GM18868 (cell line): ENCODE measurements at regions not wholly inside any gene's neighbourhood (a gene's known extent, or its start where the extent isn't known, plus 50 kb on each side); places are given as distances from the start of the nearest gene placed in this dataset.

ENCODE experiments used
- ATAC-seq: cut with Tn5 transposase; IDR thresholded peaks from one replicate; pipeline ENCODE4 v1.9.1; 2021; ENCODE audit warnings: mild to moderate bottlenecking, moderate library complexity; ENCODE audit not compliant: unreplicated experiment

GRCh38 chr2:20539776-20540586 lies 93.1 kb downstream of the RHOB start:
- no peak for ATAC-seq

GRCh38 chr2:20540587-20541293 lies 93.9 kb downstream of the RHOB start:
- no peak for ATAC-seq

DNA sequence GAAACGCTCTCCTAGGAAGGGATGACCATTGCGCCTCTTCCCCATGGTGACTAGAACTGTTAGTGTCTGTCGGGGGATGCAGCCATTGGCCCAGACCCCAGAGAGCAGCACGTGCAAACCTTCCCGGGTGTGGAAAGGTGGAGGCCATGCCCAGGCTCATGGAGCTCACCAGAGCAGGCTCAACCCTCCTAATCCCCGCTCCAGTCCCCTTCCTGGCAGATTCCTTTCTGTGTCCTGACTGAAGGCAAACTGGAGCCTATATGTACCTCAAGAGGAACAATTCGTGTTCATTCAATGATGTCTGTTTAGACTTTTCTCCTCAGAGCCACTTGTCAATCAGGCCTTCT lies 94.4 kb downstream of the RHOB start:
- ATAC-seq = no peak

- no peak for ATAC-seq
Observed at GRCh38 chr2:20541651-20542050, 94.8 kb downstream of the RHOB start.

GRCh38 chr2:20542269-20542668 lies 95.4 kb downstream of the RHOB start:
- ATAC-seq = no peak

GRCh38 chr2:20542746-20543468 lies 96.0 kb downstream of the RHOB start:
- no peak for ATAC-seq

DNA sequence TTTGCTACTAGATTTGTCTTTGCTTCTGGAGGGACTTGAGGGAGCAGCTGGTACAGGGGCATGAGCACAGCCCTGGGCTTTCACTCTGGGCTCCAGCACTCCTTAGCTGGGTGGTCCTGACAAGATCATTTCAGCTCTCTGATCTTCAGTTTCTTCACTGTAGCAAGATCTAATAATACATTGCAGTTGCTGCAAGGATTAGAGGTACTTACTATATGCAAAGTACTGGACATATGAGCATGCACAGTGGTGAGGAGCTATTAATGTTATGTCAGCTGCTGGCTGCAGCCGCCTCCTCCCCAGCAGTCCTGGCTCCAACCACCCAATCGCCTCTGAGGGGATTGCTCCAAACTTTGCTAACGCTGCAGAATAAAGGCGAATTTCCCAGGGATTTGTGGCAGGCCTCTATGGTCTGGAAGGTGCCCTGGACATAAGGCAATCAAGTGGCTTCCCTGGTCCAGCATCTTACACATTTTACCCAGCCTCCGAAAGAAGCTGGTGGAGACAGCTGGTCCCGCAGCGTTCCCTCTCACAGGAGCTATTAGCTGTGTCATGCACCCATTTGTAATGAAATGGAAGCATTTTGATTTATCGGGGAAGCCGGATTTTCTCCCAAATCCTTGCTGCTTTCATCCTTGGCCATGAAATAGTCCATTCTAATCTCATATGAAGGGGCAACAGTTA lies 96.7 kb downstream of the RHOB start:
- ATAC-seq = no peak

- ATAC-seq = no peak
Observed at GRCh38 chr2:20544153-20544747, 97.4 kb downstream of the RHOB start.

DNA sequence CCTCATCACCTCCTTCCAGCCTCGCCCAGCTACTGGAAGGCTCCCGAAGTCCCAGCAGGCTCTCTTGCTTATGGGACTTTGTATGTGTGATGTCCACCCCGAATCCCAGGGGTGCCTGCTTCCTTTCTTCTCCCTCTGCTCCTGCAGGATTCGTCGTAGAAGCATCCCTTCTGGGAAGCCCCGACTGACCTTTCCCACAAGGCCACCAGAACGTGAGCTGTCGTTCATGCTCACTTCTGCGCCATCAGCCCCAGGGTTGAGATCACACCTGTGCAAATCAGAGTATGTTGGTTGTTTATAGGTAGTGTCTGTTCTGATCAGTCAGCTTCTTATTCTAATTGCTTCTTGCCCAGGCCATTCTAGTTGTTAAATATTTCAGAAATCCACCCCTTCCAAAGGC lies 101.8 kb downstream of the HS1BP3 start:
- no peak for ATAC-seq

DNA sequence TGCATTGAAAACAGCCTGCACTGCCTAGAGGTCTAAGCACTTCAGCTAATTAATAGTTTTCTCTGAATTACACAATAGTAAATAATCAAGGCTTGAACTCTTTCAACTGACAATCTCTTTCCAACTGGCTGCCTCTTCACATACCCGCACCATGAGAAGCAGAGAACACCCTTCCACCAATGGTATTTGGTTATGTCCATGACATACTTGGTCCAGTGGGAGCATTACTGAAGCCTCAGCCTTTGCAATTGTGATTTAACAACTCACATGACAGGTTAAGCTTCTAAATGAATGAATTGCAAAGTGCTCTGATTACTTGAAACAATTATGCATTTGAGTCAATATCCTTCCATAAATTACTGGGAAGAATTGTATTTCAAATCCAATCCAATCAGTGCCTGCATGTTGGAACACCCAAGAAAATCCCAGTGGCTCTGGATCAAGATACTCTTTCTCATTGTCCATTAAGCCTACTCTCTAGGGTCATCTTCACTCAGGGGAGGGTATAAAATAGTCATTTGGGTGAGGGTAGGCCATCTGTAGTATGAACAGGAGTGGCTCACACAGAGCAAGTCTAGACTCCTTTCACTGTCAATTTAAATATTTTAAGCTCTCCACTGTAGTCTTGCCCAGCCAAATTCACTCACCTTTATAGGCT lies 101.1 kb downstream of the HS1BP3 start:
- ATAC-seq = no peak

- no peak for ATAC-seq
Observed at GRCh38 chr2:20551260-20551944, 99.5 kb downstream of the HS1BP3 start.

GRCh38 chr2:20551945-20552328 lies 99.0 kb downstream of the HS1BP3 start:
- no peak for ATAC-seq

DNA sequence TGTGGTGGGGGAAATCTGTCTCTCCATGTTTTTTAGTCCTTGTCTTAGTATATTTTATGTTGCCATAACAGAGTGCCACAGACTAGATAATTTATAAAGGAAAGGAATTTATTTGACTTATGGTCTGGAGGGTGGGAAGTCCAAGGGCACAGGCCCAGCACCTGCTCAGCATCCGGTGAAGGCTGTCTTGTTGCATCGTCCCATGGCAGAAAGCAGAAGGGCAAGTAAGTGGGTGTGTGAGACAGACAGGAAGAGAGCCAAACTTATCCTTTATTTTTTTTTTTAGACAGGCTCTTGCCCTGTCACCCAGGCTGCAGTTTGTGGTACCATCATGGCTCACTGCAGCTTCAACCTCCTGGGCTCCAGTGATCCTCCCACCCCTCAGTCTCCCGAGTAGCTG lies 98.1 kb downstream of the HS1BP3 start:
- no peak for ATAC-seq

DNA sequence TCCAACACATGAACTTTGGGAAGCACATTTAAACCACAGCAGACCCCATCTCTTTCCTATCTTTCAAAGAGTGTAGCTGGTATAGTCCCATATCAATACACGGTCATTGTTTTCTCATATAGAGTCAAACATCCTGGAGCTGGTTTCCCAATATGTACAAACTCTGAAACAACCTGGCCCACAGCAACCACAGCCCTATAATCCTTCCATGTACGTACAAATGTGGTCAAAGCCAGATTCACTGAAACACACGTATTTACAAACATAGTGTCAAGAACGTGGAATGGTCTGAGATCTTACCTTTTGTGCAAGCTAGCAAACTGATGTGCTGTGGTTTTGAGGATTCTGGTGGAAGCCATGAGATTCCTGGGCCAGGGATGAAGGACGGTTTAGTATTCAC lies 97.3 kb downstream of the HS1BP3 start:
- ATAC-seq = no peak

DNA sequence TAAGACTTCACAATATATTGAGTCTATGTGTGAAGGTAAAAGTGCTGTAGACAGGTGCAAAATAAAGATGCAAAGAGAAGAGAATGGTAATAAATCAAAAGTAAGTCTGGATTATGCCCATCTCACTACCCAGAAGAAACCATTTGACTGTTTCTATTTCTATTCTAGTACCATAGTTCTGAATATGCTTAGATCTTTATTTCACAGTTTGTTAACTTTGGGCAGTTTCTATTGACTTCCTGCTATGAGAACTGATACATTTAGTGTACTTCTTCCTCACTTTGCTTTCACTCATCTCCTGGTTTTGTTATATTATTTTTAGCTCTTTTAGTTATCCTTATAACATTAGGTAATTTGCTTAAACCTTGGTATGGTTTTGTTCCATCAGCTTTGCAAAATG lies 94.9 kb downstream of the HS1BP3 start:
- ATAC-seq = peak; percentile 60

- no peak for ATAC-seq
Observed at GRCh38 chr2:20556756-20557155, 94.1 kb downstream of the HS1BP3 start.

DNA sequence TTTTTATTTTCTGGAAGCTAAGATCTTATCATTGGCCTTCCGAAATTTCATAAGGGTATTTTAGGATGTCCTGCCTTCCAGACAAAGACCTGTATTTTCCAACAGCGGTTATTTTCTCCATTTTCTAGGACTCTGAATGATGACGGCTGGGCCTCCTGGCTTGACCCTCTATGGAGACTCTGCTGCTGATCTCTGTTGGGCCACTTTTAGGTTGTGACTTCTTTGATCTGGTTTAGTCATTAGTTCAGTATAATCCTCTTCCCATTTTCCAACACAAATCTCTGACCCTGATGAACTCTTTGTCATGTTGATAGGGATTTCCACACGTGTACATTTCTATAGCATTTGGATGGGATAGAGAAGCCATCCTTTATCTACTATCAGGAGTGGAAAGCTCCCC lies 93.7 kb downstream of the HS1BP3 start:
- ATAC-seq = no peak

GRCh38 chr2:20557635-20558034 lies 93.3 kb downstream of the HS1BP3 start:
- no peak for ATAC-seq

- no peak for ATAC-seq
Observed at GRCh38 chr2:20558391-20559150, 92.3 kb downstream of the HS1BP3 start.
